GM18870 (cell line): ENCODE measurements at regions not wholly inside any gene's neighbourhood (a gene's known extent, or its start where the extent isn't known, plus 50 kb on each side); places are given as distances from the start of the nearest gene placed in this dataset.

Experiments
- ATAC-seq: cut with Tn5 transposase; IDR thresholded peaks from one replicate; pipeline ENCODE4 v1.9.1; 2021; ENCODE audit warnings: moderate library complexity; ENCODE audit not compliant: unreplicated experiment

DNA sequence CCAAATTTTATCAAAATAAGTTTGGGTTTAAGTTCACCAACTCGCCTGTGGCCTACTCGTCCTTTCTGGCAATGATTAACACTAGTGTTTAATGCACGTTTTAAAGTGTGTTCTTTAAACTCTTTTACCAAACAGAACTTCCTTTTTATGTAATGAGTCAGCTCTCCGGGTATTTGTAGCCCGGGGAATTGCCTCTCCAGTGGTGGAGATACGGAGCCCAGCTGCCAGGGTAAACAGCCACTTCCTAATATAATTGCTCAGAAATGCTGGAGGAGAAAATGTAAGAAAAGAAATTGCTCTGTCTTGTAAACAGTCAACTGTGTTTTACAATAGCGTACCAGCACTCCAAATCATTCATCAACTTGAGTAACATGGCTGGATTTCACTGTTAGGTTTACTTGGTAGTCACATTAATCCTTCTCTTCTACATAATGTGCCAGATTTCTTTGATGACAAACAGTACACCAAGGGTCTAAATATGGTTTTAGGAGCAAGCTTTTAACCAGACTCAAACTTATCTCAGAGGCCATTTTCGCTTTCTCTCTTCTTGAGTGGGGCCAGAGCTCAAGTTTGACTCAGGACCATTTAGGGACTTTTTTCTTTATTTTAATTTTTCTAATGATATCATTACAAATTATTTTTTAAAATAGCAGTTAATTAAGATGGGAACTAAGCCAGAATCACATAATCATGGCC is 101.2 kb upstream of the SLC38A2 start:
- ATAC-seq: peak; percentile 78

DNA sequence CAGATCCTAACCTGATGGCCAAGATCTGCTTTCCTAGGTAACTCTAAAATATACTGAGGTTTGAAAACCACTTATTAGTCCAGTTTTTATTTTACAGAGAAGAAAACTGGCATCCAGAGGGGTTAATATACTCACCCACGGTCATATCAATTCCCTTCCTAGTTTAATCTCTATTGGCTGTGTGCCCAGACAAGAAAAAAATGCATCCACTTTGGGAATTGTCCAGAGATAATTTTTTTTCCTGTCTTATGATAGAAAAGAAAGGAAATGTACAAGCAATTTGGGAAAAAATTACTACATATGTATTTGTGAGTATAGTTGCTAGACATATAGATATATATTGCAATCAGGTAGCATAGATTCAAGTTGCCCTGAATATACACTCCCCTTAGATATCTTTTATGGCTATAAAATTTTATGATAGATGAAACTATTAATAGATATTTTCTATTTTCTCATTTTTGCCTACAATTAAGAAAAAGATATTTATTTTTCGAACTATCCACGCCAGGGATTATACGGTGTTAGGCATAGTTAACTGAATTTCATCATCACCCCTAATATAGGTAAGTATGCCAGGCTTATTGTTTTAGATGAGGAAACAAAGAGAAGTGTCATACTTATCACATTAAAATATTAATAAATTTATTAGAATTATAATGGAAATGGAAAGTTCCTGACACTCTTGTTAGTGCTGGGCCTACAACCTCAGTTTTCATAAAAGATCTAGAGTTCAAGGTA is 100.5 kb upstream of the SLC38A2 start:
- ATAC-seq: no peak

DNA sequence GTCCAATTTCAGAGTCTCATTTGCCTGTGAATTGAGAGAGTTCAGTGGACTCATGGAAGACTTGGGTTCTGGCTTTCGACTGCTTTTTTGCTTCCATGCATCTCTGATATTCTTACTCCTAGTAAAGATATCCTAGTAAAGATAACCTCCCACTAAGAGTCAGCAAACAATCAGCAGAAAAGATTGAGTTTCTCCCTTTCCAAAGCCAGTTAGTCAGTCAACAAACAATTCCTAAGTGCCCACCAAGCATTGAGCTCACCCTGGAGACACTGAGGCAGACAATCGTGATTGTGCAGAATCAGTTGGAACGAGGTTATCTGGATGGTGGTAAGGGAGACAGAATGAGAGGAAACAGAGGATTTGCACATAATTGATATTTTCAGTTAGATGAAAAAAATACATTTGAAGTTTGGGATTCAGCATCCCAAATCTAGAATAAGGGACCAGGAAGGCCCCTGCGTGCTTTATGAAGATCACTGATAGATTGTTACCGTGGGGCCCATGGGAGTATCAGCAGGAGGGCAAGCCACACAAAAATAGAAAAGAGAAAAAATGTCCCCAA is 99.7 kb upstream of the SLC38A2 start:
- ATAC-seq: no peak

DNA sequence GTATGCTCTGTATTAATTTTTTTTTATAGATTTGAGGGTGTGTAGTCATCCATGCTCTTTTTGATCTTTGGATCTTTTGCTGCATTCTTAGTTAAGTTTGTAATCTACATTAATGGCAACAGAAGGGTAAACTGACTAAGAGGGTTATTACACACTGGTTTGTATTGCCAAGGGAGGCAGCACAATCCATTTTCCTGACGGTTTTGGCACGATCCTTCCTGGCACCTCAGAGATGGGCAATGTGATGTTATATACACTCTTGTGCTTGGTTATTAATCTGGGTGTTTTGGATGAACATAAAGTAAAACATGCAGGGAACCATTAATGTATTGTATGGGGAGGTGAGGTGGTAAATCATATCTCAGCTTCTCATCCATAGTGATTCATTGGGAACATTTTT is 98.8 kb upstream of the SLC38A2 start:
- ATAC-seq: no peak

DNA sequence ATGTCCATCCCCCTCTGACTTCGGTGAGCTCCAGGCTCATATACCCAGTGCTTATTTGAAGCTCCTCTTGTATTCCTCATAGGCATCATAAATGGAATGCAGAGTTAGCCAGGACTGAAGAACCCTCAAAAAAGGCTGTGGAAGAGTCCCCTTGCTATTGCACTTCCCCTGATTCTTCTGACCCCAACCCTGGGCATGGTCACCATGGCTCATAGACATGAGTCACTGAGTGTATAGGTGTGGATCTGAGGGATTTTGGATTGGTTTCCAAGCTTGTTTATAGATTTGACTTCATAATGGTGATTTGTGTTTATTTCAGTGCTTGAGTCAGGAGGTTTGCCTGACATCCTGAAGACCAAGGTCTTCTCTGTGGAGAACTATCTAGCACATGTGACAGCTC is 98.4 kb upstream of the SLC38A2 start:
- no peak for ATAC-seq

DNA sequence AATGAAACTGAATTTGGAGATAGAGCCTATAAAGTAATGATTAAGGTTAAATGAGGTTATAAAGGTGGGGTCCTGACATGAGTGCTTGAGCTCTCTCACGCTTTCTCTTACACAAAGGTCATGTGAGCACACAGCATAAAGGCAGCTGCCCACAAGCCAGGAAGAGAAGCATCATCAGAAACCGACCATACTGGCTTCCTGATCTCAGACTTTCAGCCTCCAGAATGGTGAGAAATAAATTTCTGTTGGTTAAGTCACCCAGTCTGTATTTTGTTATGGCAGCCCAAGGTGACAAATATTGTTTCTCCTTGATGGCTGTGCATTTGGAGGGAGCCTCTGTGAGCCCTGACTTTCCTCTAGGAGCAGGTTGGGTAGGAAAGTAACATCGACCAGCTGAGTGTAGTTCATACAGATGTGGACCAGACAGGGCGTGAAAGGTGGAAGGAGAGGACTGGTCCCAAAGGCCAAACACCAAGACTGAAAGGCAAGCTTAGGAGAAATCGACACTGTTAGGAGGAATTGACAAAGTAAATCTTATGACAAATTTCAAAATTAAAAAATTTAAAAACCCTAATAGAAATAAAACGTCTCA is 97.6 kb upstream of the SLC38A2 start:
- peak; percentile 56 for ATAC-seq

DNA sequence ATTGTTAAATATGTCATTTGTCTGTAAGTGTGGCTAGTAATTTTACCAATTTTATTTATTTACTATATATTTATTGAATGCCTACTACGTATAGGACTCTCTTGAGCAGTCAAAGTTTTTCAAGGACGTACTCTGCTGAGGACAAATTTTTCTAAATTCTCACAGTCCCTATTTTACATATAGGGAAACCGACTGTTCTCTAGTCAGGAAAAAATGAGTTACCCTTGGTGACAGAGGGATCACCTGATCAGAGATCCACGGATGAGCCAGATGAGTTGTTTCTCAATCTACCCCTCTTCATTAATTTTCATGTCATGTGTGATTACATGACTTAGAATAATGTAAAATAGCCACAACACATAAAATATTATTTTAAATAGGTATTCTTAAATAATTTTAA is 96.2 kb upstream of the SLC38A2 start:
- no peak for ATAC-seq

DNA sequence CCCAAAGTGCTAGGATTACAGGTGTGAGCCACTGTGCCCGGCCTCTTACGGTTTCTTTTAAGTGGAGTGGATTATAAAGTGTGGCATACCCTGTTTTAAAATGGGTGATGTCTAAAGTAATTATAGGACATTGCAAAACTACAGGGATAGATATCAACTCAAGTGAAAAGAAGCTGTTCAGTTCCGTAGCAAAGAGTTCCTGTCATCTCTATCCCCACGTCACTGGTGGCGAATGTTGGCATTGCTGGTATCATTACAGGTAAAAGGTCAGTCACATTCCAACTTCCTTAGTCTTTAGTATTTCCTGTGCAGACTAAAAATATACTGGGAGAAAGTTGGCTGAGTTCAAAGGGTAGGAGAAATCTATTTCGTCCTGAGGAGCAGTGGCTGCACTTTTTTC is 95.6 kb upstream of the SLC38A2 start:
- no peak for ATAC-seq

DNA sequence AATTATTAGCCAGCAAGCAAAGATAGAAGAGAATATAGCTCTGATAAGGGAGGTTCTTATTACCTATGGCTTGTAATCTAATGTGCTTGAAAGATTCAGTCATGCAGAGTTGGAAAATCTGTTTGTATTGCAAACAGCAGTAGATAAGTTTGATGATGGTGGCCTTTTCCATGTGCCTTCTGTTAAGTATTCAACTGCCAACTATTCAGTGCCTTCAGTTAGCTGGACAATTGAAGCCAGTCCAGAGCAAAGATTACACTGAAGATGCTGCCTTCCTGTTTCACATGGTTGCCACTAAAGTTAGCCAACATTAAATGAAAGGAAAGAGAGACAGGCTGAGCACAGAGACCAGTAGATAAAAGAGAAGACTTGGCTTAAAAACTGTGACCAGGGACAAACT is 92.7 kb upstream of the SLC38A2 start:
- ATAC-seq: no peak

DNA sequence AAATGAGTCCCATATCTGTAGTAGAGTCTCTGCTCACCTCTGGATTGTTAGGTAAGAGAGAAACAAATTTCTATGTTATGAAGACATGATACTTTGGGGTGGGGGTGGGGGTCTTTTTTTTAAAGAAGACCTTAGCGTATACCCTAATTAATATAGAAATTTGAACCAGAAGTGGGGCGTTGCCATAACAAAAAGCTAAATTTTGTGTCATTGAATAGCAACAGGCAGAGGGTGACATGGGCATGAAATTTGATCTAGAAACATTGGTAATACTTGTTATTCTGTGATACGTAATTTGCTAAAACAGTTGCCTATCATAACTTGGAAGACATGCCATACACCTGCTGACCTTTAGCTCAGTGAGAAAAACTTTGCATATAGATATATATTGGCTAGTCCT is 92.3 kb upstream of the SLC38A2 start:
- ATAC-seq: no peak

DNA sequence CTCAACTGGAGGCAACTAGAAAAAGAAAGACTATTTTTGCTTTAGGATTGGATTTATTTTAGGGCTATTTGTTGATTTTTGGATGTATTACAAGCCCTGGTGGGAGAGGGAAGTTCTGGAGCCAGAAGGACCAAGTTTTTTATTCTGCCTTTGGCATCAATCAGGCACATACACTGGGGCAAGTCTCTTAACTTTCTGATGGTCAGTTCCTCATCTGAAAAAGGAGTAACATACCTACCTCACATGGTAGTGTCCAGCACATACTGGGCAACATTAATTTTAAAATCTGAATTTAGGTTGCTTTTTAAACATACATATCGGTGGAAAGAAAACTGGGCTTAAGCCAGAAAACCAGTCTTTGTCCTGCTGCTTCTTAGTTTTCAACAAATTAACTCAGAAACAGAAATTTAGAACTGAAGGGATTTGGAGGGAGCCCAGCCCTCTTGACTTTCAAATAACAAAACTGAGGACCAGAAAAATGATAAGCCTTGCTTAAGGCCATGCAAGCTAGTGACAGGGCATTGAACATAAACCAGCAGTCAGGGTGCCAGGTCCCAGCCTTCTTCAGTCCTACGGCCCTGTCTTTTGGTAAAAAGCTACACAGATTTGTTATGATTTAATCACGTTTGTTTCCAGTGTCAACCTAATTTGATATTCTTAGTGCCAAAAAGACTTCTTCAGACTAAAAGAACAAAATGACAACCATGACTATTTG is 90.2 kb upstream of the SLC38A2 start:
- no peak for ATAC-seq

DNA sequence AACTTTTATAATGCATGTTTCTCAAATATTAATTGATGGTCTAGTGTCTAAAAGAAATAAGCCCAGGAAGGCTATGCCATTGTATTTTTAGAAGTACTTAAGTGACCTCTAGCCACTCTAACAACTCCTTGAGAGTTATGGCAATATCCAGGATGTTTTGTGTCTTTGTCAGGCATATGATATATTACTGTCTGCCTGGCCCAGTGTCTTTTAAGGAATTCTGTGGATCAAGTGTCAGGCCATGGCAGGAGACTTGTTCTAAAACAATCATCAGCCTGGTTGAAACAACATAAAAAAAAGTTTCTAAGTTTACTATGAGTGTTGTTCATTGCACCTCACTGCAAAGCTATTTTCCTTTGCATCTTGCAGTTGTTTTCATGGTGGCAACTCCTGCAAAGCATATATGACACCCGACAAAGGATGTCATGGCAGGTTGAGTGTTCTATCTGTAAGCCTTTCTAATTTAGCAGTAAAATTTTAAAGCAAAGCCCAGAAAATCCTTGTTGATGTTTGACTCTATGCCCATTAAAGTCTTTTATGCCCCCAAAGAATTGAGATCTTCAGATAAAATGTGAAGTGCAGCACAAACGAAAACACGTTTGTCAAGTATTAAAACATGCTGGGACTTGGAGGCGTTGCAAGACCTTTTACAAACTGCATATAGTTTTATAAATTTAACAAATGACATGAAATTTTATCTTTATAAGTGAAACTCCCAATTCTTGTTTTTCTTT is 89.5 kb upstream of the SLC38A2 start:
- ATAC-seq: no peak

DNA sequence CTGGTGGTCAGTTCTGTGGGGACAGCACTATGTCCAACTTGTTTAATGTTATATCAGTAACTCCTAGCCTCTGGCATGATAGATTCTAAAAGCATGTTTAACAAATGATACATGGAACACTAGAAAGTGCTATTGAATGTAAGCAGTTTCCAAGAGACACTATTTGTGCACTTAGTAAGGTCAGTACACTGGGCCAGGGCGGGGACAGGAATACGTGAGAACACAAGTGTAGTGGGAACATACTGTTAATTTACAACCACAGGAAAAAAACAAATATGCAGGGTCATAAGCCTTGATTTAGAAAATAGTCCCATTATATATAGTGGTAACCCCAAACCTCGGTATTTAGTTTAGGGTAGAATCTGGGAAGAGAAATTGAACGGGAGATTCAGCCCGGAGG is 88.9 kb upstream of the SLC38A2 start:
- no peak for ATAC-seq

DNA sequence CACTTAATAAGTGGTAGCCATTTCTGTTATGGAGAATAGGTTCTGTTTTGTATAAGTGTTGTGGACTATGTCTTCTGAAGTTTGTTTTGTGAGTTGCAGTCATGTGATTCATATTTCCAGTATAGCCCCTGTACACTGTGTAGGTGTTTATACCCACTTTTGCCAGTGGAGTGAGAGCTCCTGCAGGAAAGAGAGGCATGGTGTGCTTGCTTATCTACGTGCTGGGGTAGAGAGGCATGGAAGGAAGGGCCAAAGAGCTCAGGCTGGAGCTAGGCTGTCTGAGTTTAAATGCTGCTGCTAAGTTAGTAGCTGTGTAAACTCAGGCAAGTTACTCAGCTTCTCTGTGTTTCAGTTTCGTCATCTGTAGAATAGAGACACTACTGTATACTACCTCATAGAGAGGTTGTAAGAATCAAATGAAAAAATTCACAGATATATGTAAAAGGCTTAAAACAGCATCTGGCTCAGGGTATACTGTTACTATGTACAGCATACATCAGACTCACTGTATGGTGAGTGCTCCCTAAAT is 88.2 kb upstream of the SLC38A2 start:
- ATAC-seq: no peak

DNA sequence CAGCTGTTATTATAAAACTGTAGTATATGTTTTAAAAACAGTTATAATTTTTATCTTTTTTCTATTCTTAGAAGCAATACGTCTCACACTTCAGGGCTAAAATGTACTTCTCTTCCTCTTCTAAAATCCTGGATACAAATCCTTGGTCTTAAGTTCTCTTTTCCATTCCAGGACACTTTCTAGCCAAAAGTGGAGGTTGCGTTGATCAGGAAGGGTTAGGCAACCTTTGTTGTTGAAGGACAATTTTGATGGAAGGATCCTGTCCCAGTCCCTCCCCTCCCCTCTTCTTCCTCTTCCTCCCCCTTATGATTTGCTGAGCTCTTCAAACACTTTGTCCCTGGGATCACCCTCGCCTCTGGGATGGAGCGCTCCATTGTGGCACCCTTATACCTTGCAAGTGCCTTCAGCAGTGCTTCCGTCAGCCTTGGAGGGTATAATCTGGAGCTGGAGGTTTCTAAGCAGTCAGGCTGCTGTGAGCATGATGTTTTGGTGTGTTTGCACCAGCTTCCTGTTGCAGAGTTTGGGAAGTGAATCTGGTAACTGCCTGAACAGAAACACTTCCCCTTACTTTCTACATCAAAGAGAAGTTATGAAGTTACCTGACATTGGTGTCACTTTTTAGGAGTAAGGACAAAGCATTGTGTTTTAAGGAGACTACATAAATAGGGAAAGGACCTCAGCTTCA is 87.4 kb upstream of the SLC38A2 start:
- ATAC-seq: no peak

DNA sequence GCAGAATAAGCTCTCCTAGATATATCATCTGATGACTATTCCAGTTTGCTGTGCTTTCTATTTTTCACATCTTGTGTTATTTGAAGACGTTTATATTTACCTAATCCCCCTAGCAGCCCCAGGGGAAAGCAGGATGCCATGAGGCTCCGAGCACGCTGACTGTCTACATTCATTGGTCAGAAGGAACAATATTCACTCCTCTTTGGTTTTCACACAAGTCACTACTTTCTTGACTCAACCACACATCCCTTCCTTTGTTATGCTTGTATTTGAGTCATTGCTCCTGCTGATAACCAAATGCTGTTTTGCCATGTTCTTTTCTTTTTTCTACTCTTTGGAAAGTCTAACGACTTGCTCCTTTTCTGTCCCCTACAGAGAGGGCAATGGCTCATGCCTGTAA is 86.5 kb upstream of the SLC38A2 start:
- ATAC-seq: no peak

DNA sequence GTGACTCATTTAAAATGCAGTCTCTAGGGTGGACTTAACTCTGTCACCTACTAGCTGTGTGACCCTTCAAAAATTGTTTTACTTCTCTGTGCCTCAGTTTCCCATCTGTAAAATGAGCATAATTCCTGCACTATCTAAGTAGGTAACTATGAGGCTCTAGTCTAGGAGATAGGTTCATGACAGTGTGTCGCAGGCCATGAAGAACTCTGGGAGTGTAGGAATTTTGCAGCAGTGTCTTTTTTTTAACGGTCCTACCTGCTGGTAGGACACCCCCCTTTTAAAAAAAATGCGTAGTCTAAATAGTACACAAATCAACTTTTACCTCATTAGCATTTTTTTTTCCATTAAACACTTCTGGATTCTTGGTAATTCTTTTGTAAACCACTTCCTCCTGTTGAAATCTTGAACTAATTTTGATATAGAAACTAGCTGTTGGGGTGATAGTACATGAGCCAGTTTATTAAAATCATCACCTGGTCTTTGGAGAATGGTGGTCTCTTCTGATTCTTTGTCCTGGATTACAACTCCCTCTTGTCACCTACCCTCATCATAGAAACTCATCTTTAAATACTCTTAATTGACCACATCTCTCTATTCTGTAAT is 86.0 kb upstream of the SLC38A2 start:
- ATAC-seq: no peak

DNA sequence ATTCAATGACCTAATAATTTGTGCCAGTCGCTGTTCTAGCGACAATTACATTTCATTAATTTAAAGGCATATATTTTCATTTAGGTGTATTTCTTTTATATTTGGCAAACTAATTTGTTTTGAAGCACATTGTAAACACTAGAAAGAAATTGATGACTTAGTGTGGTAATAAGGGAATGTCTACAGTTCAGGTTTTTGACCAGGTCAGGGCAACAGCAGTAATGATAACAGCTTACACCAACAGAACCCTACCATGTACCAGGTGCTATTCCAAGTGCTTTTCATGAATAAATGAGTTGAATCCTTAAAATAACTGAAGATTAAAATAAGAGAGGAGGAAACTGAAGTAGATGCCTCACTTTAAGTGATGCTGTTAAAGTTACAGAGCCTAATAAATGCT is 85.4 kb upstream of the SLC38A2 start:
- no peak for ATAC-seq
